ENCODE measurements at regions not wholly inside any gene's neighbourhood (a gene's known extent, or its start where the extent isn't known, plus 50 kb on each side); places are given as distances from the start of the nearest gene placed in this dataset.

GRCh38 chr14:84029720-84030119 lies 1500.2 kb upstream of the FLRT2 start:
- TF ChIP-seq, protein P1, sequence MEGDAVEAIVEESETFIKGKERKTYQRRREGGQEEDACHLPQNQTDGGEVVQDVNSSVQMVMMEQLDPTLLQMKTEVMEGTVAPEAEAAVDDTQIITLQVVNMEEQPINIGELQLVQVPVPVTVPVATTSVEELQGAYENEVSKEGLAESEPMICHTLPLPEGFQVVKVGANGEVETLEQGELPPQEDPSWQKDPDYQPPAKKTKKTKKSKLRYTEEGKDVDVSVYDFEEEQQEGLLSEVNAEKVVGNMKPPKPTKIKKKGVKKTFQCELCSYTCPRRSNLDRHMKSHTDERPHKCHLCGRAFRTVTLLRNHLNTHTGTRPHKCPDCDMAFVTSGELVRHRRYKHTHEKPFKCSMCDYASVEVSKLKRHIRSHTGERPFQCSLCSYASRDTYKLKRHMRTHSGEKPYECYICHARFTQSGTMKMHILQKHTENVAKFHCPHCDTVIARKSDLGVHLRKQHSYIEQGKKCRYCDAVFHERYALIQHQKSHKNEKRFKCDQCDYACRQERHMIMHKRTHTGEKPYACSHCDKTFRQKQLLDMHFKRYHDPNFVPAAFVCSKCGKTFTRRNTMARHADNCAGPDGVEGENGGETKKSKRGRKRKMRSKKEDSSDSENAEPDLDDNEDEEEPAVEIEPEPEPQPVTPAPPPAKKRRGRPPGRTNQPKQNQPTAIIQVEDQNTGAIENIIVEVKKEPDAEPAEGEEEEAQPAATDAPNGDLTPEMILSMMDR (IDR thresholded peaks at IDR 0.05) = no peak
- TF ChIP-seq POLR2A (IDR thresholded peaks at IDR 0.05) (no peak), POLR2AphosphoS5 (IDR thresholded peaks at IDR 0.05) (no peak), EP300 (IDR thresholded peaks at IDR 0.05) (no peak)
